Ovary (tissue), 3 donors: ENCODE measurements at regions not wholly inside any gene's neighbourhood (a gene's known extent, or its start where the extent isn't known, plus 50 kb on each side); places are given as distances from the start of the nearest gene placed in this dataset.

Experiments
- POLR2A ChIP-seq: fragments of 450-650 bp; IDR thresholded peaks from one replicate; pipeline ENCODE4 v1.6.1; 2017; ENCODE audit warnings: antibody characterized with exemption, mild to moderate bottlenecking, moderate library complexity
- TF ChIP-seq, protein P1 (sequence below), 3 donors: fragments of 450-650 bp in 2 of 3; fragments of 200-600 bp in 1 of 3; IDR thresholded peaks; one replicate each; pipeline versions ENCODE4 v1.5.1 to v1.8.0; 2016 to 2022; ENCODE audit warnings: antibody characterized with exemption in 3 of 3, mild to moderate bottlenecking in 1 of 3
- donor health status: DM: no; HTN: no; CAD: no.

DNA sequence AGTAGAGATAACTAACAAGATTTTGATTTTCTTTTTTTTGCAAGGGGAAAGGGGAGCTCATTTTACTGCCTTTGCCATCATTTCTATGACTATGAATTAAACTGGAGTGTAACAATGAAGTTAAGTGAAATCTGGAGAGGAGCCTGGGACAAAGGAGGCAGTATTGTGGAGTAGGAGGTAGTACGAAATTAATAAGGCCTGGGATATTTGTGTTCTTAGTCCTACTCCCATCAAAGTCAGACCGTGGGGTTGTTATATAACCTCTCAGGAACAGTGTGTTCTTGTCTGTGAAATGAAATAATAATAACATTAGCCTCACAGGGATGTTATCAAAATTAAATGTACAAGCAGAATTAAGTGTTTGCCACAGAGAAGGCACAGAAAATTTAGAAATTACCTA, 204.3 kb upstream of the EMCN start:
- TF ChIP-seq, protein P1, sequence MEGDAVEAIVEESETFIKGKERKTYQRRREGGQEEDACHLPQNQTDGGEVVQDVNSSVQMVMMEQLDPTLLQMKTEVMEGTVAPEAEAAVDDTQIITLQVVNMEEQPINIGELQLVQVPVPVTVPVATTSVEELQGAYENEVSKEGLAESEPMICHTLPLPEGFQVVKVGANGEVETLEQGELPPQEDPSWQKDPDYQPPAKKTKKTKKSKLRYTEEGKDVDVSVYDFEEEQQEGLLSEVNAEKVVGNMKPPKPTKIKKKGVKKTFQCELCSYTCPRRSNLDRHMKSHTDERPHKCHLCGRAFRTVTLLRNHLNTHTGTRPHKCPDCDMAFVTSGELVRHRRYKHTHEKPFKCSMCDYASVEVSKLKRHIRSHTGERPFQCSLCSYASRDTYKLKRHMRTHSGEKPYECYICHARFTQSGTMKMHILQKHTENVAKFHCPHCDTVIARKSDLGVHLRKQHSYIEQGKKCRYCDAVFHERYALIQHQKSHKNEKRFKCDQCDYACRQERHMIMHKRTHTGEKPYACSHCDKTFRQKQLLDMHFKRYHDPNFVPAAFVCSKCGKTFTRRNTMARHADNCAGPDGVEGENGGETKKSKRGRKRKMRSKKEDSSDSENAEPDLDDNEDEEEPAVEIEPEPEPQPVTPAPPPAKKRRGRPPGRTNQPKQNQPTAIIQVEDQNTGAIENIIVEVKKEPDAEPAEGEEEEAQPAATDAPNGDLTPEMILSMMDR (IDR thresholded peaks at IDR 0.05): no peak
- no peak for TF ChIP-seq POLR2A
